ENCODE measurements at regions not wholly inside any gene's neighbourhood (a gene's known extent, or its start where the extent isn't known, plus 50 kb on each side); places are given as distances from the start of the nearest gene placed in this dataset.

GRCh38 chr12:84701041-84701440, 211.6 kb downstream of the SLC6A15 start:
- Mint-ChIP-seq H3K4me3 (no peak overlapping the region), H3K9me3 (no peaks in the 10 kb centered on the region), H3K4me1 (ENCODE audit: low read depth) (peaks cover 33% of the 10 kb centered on the region), H3K36me3 (ENCODE audit: low read depth) (no peaks in the 10 kb centered on the region), H3K27ac (no peak overlapping the region), H3K27me3 (ENCODE audit: insufficient read depth) (peaks cover 5% of the 10 kb centered on the region; the same call in 1 of the 2 replicates)
- TF ChIP-seq, protein P1, sequence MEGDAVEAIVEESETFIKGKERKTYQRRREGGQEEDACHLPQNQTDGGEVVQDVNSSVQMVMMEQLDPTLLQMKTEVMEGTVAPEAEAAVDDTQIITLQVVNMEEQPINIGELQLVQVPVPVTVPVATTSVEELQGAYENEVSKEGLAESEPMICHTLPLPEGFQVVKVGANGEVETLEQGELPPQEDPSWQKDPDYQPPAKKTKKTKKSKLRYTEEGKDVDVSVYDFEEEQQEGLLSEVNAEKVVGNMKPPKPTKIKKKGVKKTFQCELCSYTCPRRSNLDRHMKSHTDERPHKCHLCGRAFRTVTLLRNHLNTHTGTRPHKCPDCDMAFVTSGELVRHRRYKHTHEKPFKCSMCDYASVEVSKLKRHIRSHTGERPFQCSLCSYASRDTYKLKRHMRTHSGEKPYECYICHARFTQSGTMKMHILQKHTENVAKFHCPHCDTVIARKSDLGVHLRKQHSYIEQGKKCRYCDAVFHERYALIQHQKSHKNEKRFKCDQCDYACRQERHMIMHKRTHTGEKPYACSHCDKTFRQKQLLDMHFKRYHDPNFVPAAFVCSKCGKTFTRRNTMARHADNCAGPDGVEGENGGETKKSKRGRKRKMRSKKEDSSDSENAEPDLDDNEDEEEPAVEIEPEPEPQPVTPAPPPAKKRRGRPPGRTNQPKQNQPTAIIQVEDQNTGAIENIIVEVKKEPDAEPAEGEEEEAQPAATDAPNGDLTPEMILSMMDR (IDR thresholded peaks at IDR 0.05) = no peak
- no peak for DNase-seq

DNA sequence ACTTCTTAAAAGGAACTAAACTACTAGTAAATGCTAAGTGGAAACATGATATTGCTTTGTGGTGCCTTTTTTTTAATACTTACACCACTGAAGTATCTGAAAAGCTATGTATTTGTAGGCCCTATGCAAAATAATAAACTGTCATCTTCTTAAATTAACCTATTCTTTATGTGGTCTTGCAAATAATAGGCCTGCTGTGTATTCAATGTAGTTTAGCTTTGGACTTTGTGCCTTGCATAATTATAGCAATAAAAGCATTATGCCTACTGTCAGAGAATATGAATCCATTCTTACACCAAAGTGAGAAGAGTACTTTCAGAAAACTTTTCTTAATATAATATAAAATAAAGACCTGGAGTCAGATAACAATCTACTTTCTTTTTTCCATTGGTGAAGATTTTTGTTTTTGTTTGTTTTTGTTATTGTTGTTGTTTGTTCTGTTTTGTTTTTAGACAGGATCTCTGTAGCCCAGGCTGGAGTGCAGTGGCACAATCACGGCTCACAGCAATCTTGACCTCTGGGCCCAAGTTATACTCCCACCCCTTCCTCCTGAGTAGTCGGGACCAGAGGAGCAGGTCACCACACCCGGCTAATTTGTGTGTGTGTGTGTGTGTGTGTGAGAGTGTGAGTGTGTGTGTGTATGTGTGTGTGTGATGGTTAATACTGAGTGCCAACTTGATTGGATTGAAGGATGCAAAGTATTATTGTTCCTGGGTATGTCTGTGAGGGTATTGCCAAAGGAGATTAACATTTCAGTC, 213.8 kb downstream of the SLC6A15 start:
- Mint-ChIP-seq H3K36me3 (ENCODE audit: low read depth) (no peaks in the 10 kb centered on the region), H3K27me3 (ENCODE audit: insufficient read depth) (peaks cover 5% of the 10 kb centered on the region; the same call in 1 of the 2 replicates), H3K27ac (no peak overlapping the region), H3K4me3 (no peak overlapping the region), H3K4me1 (ENCODE audit: low read depth) (peaks cover 33% of the 10 kb centered on the region), H3K9me3 (no peaks in the 10 kb centered on the region)
- DNase-seq = no peak
- TF ChIP-seq, protein P1 (IDR thresholded peaks at IDR 0.05) = no peak

- peaks cover 25% of the 10 kb centered on the region for H3K4me1 Mint-ChIP-seq (ENCODE audit: low read depth)
- TF ChIP-seq, protein P1 (IDR thresholded peaks at IDR 0.05) = no peak
- no peak overlapping the region for H3K4me3 Mint-ChIP-seq
- DNase-seq = no peak
- H3K9me3 Mint-ChIP-seq = no peaks in the 10 kb centered on the region
- no peak overlapping the region for H3K27ac Mint-ChIP-seq
- H3K27me3 Mint-ChIP-seq (ENCODE audit: insufficient read depth) = peaks cover 5% of the 10 kb centered on the region; the same call in 1 of the 2 replicates
- no peaks in the 10 kb centered on the region for H3K36me3 Mint-ChIP-seq (ENCODE audit: low read depth)
These were observed 215.6 kb downstream of the SLC6A15 start for GRCh38 chr12:84696908-84697540.

DNA sequence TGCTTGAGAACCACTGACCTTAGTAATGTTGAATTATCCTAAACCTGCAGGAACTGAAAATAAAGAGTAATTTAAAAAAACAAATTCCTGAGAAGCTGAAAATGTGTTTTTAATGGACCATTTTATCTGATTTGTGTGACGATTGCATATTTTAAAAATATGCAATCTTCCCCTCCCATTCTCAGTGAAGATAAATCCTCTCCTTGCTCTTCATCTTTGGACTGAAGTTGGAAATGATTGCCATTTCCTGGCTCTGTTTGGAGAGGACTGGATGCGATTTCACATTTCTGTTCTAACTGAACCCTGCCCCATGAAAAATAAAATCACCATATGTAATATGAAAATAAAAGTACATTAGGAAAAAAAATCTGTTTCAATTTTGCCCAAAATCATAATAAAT, 216.3 kb downstream of the SLC6A15 start:
- DNase-seq = no peak
- TF ChIP-seq, protein P1 (IDR thresholded peaks at IDR 0.05) = no peak
- H3K4me1 Mint-ChIP-seq (ENCODE audit: low read depth) = peaks cover 17% of the 10 kb centered on the region
- H3K27me3 Mint-ChIP-seq (ENCODE audit: insufficient read depth) = peaks cover 5% of the 10 kb centered on the region; the same call in 1 of the 2 replicates
- no peak overlapping the region for H3K27ac Mint-ChIP-seq
- H3K36me3 Mint-ChIP-seq (ENCODE audit: low read depth) = no peaks in the 10 kb centered on the region
- H3K9me3 Mint-ChIP-seq = no peaks in the 10 kb centered on the region
- no peak overlapping the region for H3K4me3 Mint-ChIP-seq

DNA sequence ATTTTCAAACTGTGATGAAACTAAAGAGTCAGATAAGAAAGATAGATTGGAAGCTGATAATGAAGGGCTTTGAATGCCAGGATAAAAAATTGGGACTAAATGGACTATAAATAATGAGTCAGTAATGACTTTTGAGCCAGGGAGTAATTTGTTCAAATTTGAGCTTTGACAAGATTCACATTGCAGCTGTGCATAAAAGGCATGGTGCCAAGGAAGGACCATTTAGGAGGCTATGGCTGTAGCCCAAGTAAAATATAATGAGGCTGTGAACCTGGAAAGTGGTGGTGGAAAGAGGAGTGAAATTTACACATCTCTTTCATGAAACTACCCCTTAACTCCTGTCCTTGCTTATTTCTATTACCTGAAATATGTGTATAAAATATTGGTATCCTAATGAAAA, 218.5 kb downstream of the SLC6A15 start:
- DNase-seq = no peak
- Mint-ChIP-seq H3K9me3 (no peaks in the 10 kb centered on the region), H3K27ac (no peak overlapping the region), H3K4me1 (ENCODE audit: low read depth) (peaks cover 12% of the 10 kb centered on the region), H3K4me3 (no peak overlapping the region), H3K27me3 (ENCODE audit: insufficient read depth) (peaks cover 3% of the 10 kb centered on the region; the same call in 1 of the 2 replicates), H3K36me3 (ENCODE audit: low read depth) (no peaks in the 10 kb centered on the region)
- TF ChIP-seq, protein P1 (IDR thresholded peaks at IDR 0.05) = no peak

All from HFFc6 (cell line).